Suprapubic skin (tissue), 3 donors: ENCODE measurements at regions not wholly inside any gene's neighbourhood (a gene's known extent, or its start where the extent isn't known, plus 50 kb on each side); places are given as distances from the start of the nearest gene placed in this dataset.

Experiments
- CTCF ChIP-seq, 2 donors: fragments of 200-600 bp in 1 of 2; fragments of 450-650 bp in 1 of 2; sonication (generic) in 1 of 2; IDR thresholded peaks; one replicate each; pipeline ENCODE4 v1.5.1; 2016 to 2019; ENCODE audit warnings: antibody characterized with exemption in 2 of 2, mild to moderate bottlenecking in 1 of 2, moderate library complexity in 1 of 2
- EP300 ChIP-seq: sonication (generic); formaldehyde crosslinking; IDR thresholded peaks from one replicate; pipeline ENCODE4 v1.6.1; 2017; ENCODE audit warnings: antibody characterized with exemption

- TF ChIP-seq EP300 (no peak), CTCF (IDR thresholded peaks at IDR 0.05) (no peak)
Measured at GRCh38 chr3:31086148-31086547, 191.7 kb upstream of the GADL1 start.
